GM12875 (cell line): ENCODE measurements at regions not wholly inside any gene's neighbourhood (a gene's known extent, or its start where the extent isn't known, plus 50 kb on each side); places are given as distances from the start of the nearest gene placed in this dataset.

Experiments
- H3K4me3 ChIP-seq: one replicate; pipeline ENCODE4 v1.5.1; 2011; ENCODE audit warnings: low read depth, low read length, control low read depth
- TF ChIP-seq, protein P1 (sequence below): IDR thresholded peaks from 2 replicates; pipeline ENCODE4 v1.5.1; 2011; ENCODE audit warnings: low read depth, mild to moderate bottlenecking, control low read depth, inconsistent platforms, low read length, moderate library complexity, borderline replicate concordance; ENCODE audit not compliant: insufficient read depth

DNA sequence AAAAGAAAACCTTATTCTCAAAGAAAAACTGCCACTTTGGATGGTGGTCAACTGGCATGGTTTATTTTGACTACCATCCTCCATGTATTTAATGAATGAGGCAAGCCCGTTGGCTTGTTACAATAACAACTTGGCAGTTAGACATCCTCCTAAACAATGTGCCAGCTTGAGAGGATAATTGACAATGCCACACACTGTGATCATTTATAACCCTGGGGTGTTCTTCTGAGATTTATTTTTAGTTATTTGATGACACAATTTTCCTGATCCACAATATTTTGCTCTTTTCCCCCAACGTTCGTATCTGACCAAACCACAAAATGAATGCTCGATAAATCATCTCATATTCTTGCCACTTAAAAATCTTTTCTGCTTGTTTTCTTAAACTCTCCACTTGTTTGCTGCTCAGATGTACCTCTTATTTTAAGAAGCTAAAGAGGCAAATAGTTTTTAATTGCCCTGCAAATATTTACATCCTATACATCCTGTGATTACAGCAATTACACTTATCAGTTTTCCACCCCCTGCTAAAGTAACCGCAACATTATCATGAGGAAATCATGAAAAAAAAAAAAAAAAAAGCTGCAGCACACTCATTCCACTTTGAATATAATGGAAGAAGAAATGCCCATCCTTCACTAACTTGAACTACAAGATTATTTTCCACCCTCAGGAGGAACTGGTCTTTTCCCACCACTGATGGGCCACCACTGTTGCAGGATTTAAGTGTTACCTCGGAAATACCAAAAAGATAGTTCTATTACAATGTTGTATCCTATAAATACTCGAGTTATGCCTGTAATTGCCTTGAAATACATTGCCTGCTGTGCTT lies 119.9 kb downstream of the MBL2 start:
- TF ChIP-seq, protein P1, sequence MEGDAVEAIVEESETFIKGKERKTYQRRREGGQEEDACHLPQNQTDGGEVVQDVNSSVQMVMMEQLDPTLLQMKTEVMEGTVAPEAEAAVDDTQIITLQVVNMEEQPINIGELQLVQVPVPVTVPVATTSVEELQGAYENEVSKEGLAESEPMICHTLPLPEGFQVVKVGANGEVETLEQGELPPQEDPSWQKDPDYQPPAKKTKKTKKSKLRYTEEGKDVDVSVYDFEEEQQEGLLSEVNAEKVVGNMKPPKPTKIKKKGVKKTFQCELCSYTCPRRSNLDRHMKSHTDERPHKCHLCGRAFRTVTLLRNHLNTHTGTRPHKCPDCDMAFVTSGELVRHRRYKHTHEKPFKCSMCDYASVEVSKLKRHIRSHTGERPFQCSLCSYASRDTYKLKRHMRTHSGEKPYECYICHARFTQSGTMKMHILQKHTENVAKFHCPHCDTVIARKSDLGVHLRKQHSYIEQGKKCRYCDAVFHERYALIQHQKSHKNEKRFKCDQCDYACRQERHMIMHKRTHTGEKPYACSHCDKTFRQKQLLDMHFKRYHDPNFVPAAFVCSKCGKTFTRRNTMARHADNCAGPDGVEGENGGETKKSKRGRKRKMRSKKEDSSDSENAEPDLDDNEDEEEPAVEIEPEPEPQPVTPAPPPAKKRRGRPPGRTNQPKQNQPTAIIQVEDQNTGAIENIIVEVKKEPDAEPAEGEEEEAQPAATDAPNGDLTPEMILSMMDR = no peak
- H3K4me3 ChIP-seq = no peak overlapping the region

DNA sequence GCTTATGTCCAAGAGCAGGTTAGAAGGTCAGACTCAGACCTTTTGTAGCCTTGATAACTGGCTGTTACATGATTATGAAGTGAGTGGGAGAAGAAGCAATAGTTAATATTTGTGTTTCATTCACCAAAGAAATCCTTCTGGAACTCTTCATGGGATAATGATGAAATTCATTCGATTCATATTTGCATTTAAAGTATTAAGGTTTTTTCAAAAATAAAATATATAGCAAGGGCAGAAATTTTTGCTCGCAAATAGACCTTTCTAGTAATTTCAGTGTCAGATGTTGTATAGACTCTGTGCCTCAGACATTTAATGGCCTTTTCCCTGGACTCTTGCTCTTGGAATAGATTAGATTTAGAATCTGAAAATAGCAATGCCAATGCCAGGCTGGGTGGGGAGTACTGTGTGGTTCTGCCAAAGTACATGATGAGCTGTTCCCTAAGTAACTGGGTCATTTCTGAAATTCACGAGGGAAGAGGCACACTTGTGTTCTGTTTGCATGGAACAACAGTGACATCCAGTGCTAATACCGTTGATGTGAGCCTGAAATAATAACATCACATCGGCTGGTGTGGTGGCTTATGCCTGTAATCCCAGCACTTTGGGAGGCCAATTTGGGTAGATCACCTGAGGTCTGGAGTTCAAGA lies 119.2 kb downstream of the MBL2 start:
- TF ChIP-seq, protein P1 = no peak
- no peak overlapping the region for H3K4me3 ChIP-seq

DNA sequence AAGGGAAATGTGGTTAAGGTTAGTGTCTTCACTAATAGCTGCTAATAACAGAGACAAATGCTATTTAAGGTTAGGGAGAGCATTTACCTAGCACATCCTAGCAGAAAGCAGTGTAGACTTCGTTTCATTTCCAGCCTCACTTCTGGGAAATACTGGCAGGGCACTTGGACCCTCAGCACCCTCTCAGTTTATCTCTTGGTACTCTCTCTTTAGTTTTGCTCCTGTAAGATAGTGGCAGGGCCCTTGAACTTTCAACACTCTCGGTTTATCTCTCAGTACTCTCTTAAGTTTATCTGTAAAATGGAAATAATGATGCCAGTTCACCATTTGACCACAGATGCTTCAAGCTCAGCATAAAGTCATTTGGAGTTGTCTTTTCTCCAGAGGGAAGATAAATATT lies 118.4 kb downstream of the MBL2 start:
- H3K4me3 ChIP-seq = no peak overlapping the region
- TF ChIP-seq, protein P1 = no peak

DNA sequence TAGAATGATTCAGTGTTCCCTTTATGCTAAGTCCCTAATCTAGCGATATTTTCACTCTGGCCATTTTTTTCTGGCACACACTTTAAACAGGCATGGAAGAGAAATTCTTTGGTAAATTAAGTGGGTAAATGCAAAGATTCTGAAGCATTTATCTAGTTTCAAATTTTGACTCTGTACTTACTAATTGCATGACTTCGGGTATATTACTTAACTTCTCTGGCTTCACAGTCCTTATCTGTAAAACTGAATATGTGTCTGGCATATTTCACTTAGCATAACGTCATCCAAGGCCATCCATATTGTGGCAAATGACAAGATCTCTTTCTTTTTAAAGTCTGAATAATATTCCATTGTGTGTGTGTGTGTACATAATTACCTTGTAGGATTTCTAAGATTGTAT lies 114.5 kb downstream of the MBL2 start:
- TF ChIP-seq, protein P1 = no peak

DNA sequence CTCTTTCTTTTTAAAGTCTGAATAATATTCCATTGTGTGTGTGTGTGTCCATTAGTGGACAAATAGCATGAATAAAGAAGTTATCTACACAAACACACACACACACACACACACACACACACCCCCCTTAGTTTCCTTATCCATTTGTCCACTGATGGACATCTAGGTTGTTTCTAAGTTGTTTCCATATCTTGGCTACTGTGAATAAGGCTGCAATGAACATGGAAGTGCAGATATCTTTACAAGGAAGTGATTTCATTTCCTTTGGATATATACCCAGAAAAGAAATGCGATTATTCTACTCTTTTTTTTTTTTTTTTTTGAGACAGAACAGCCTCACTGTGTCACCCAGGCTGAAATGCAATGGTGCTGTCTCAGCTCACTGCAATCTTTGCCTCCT lies 113.5 kb downstream of the MBL2 start:
- no peak overlapping the region for H3K4me3 ChIP-seq
- TF ChIP-seq, protein P1 = no peak

More for the DNA sequence above, 114.5 kb downstream of the MBL2 start:
- H3K4me3 ChIP-seq = no peak overlapping the region

DNA sequence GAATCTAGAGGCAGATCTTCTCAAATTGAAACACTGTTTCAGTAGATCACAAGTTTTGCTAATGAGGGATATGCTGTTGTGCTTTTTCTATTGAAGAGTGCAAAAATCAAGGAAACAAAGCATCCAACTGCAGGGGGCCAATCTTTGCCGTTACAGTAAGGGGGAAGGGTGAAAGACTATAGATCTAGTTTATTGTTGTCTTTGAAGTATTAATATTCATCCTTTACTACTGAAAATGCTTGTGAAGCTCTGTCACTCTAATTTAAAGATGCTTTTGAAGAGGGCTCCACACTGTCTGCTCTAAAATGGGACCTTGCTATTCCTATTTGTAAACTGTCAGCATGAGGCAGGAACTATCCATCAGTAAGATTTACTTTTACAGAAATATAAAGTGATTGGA lies 110.3 kb downstream of the MBL2 start:
- no peak overlapping the region for H3K4me3 ChIP-seq
- TF ChIP-seq, protein P1 = no peak

DNA sequence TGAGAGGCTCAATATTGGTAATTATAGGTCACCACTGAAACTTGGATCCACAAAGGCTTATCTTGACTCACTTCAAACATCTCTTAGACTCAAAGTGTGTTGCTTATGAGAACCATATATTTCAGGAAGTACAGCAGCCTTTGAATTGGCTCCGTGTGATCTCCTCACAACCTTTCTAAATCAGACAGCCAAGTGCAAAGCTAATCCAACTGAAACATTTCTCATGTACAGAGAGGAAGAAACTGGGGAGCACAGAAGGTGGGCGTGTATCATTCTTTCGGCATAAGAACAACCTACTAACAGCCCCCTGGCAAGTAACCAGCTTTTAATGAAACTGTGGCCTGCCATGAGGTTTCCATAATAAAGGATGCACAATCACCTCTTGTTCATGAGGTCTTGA lies 109.4 kb downstream of the MBL2 start:
- no peak overlapping the region for H3K4me3 ChIP-seq
- TF ChIP-seq, protein P1 = no peak
